Heart left ventricle (tissue), 16 donors: ENCODE measurements at regions not wholly inside any gene's neighbourhood (a gene's known extent, or its start where the extent isn't known, plus 50 kb on each side); places are given as distances from the start of the nearest gene placed in this dataset.
A peak's percentile ranks its signal among the peaks of the same experiment; 100 is the strongest.

Experiments used
- ATAC-seq, 4 donors: fragments of 200-7000 bp; cut with Tn5 transposase; one replicate each; pipeline ENCODE4 v1.9.1; 2020 to 2022; ENCODE audit warnings: moderate library complexity in 4 of 4, mild to moderate bottlenecking in 3 of 4, moderate number of reproducible peaks in 1 of 4
- DNase-seq, 5 donors: peaks; one replicate each; pipeline ENCODE4 v3.0.0-alpha.2; 2020
- H3K27ac ChIP-seq, 12 donors: fragments of 200-600 bp; sonication (generic) in 4 of 12; one replicate each; pipeline versions ENCODE4 v1.5.0 to v1.8.0; 2016 to 2022; ENCODE audit warnings: mild to moderate bottlenecking in 2 of 12
- H3K27me3 ChIP-seq, 9 donors: fragments of 200-600 bp; sonication (generic) in 2 of 9; one replicate each; pipeline versions ENCODE4 v1.5.1 to v1.8.0; 2016 to 2022; ENCODE audit warnings: mild to moderate bottlenecking in 3 of 9
- H3K36me3 ChIP-seq, 9 donors: fragments of 200-600 bp; sonication (generic) in 2 of 9; one replicate each; pipeline versions ENCODE4 v1.5.0 to v1.8.0; 2018 to 2022; ENCODE audit warnings: mild to moderate bottlenecking in 2 of 9
- H3K4me1 ChIP-seq, 12 donors: fragments of 200-600 bp; sonication (generic) in 4 of 12; one replicate each; pipeline versions ENCODE4 v1.5.0 to v1.8.0; 2016 to 2022; ENCODE audit warnings: mild to moderate bottlenecking in 3 of 12
- H3K4me3 ChIP-seq, 12 donors: fragments of 200-600 bp; sonication (generic) in 4 of 12; one replicate each; pipeline versions ENCODE4 v1.5.0 to v1.8.0; 2017 to 2022; ENCODE audit warnings: mild to moderate bottlenecking in 9 of 12, moderate library complexity in 4 of 12
- H3K9me3 ChIP-seq, 12 donors: fragments of 200-600 bp; sonication (generic) in 4 of 12; one replicate each; pipeline versions ENCODE4 v1.5.0 to v1.8.0; 2016 to 2022; ENCODE audit warnings: mild to moderate bottlenecking in 1 of 12
- CTCF ChIP-seq, 12 donors: fragments of 200-600 bp; sonication (generic) in 4 of 12; IDR thresholded peaks; one replicate each; pipeline versions ENCODE4 v1.5.0 to v1.8.0; 2018 to 2022; ENCODE audit warnings: antibody characterized with exemption in 12 of 12, mild to moderate bottlenecking in 5 of 12
- POLR2A ChIP-seq, 2 donors: fragments of 450-650 bp; IDR thresholded peaks; one replicate each; pipeline ENCODE4 v1.6.1; 2017; ENCODE audit warnings: antibody characterized with exemption in 2 of 2, mild to moderate bottlenecking in 2 of 2, moderate library complexity in 2 of 2
- WGBS, 4 donors: extraction: QIAGEN DNeasy Blood & Tissue Kit in 2 of 4; methylation state at CpG; one replicate each; pipeline versions ENCODE4 v1.1.5 to v1.1.7; 2013 to 2018; 5-methylcytosine and 5-hydroxymethylcytosine counted together
- intact Hi-C, 10 donors: fragments of 100-400 bp; cut with DNase I; formaldehyde crosslinking; loops; one replicate each; pipeline versions ENCODE4 v1.11.1 to v1.14.2; 2022
- donor health status: ischemic (EF 13 %, LVEDD 7.1; RV severe dilation, severe dysfunction).
- donor health status: healthy with polysubstance abuse.
- donor health status: DM: no; HTN: yes; CAD: no.
- donor health status: DM: no; HTN: no; CAD: no.
- donor health status: ischemic (EF 25% LVEDD 6.9; RV normal size, moderate dysfunction).
- donor health status: ischemic (EF 25% LVEDD 5.7; RV mildly dilated, moderate dysfunction).
- donor health status: healthy.
- donor health status: DM: yes; HTN: yes; CAD: no.
- donor health status: ischemic (EF 35%, LVEDD 5.7; RV mildly dilated, moderate dysfunction).
- donor health status: nonischemic (EF 11% LVEDD 7.7; RV severe dilation, severe dysfunction).
- donor health status: DM: yes; HTN: yes; CAD: no.
- donor health status: PGD.
- donor health status: ischemic (EF 29% LVEDD 5.4; RV normal size, mild dysfunction).
- donor health status: nonischemic (EF 23%, LVEDD 6.1; RV moderate dilation, normal function).

GRCh38 chr14:71698673-71699072 is 233.6 kb upstream of the RGS6 start:
- ATAC-seq: no peak
- H3K4me3 ChIP-seq: no peak overlapping the region
- WGBS, 4 donors: 55 to 65% (median 56%) methylated on average over 4 of the region's 4 CpGs
- DNase-seq: no peak
- no peak for TF ChIP-seq POLR2A (IDR thresholded peaks at IDR 0.05)
- TF ChIP-seq CTCF (IDR thresholded peaks at IDR 0.05): no peak
- intact Hi-C loops: no loop called here
- H3K4me1 ChIP-seq: peaks cover 0 to 10% (median 0%) of the 10 kb centered on the region in 12 donors
- H3K36me3 ChIP-seq: no peaks in the 10 kb centered on the region
- no peak overlapping the region for H3K27ac ChIP-seq
- no peaks in the 10 kb centered on the region for H3K9me3 ChIP-seq
- H3K27me3 ChIP-seq: no peaks in the 10 kb centered on the region

GRCh38 chr14:71701990-71702389 is 230.2 kb upstream of the RGS6 start:
- Histone ChIP-seq H3K27ac (no peak overlapping the region), H3K4me3 (no peak overlapping the region), H3K27me3 (no peaks in the 10 kb centered on the region), H3K4me1 (peaks cover 0 to 13% (median 0%) of the 10 kb centered on the region in 12 donors), H3K9me3 (no peaks in the 10 kb centered on the region), H3K36me3 (peaks cover 0 to 15% (median 0%) of the 10 kb centered on the region in 9 donors)
- no peak for TF ChIP-seq CTCF (IDR thresholded peaks at IDR 0.05)
- TF ChIP-seq POLR2A (IDR thresholded peaks at IDR 0.05): no peak
- no peak for ATAC-seq
- intact Hi-C loops: no loop called here
- DNase-seq: no peak
- WGBS, 4 donors: 95 to 98% (median 96%) methylated on average over 5 of the region's 5 CpGs

GRCh38 chr14:71702786-71703185 is 229.4 kb upstream of the RGS6 start:
- intact Hi-C loops: no loop called here
- Histone ChIP-seq H3K9me3 (no peaks in the 10 kb centered on the region), H3K36me3 (peaks cover 0 to 15% (median 0%) of the 10 kb centered on the region in 9 donors), H3K4me3 (no peak overlapping the region), H3K4me1 (peaks cover 0 to 13% (median 0%) of the 10 kb centered on the region in 12 donors), H3K27me3 (no peaks in the 10 kb centered on the region), H3K27ac (no peak overlapping the region)
- no peak for ATAC-seq
- 49 to 67% (median 60%) methylated on average over 2 of the region's 2 CpGs for WGBS, 4 donors
- no peak for DNase-seq
- TF ChIP-seq POLR2A (IDR thresholded peaks at IDR 0.05) (no peak), CTCF (IDR thresholded peaks at IDR 0.05) (no peak)

GRCh38 chr14:71703477-71703876 is 228.8 kb upstream of the RGS6 start:
- Histone ChIP-seq H3K27ac (no peak overlapping the region), H3K27me3 (no peaks in the 10 kb centered on the region), H3K36me3 (peaks cover 0 to 15% (median 0%) of the 10 kb centered on the region in 9 donors), H3K4me3 (no peak overlapping the region), H3K9me3 (no peaks in the 10 kb centered on the region), H3K4me1 (peaks cover 0 to 13% (median 0%) of the 10 kb centered on the region in 12 donors)
- DNase-seq (peak in 2 of 5 donors; percentile 16 to 26), ATAC-seq (peak in 3 of 4 donors; percentile 43 to 68 (median 59))
- TF ChIP-seq CTCF (IDR thresholded peaks at IDR 0.05) (no peak), POLR2A (IDR thresholded peaks at IDR 0.05) (no peak)
- intact Hi-C loops: no loop called here
- WGBS, 4 donors: 6 to 16% (median 8%) methylated on average over 4 of the region's 4 CpGs
